NCI-H1930 (cell line): ENCODE measurements at regions not wholly inside any gene's neighbourhood (a gene's known extent, or its start where the extent isn't known, plus 50 kb on each side); places are given as distances from the start of the nearest gene placed in this dataset.

Experiments
- DNase-seq, 2 experiments: peaks; one replicate each; lab custom pipeline; 2025; lab: John Stamatoyannopoulos, UW

DNA sequence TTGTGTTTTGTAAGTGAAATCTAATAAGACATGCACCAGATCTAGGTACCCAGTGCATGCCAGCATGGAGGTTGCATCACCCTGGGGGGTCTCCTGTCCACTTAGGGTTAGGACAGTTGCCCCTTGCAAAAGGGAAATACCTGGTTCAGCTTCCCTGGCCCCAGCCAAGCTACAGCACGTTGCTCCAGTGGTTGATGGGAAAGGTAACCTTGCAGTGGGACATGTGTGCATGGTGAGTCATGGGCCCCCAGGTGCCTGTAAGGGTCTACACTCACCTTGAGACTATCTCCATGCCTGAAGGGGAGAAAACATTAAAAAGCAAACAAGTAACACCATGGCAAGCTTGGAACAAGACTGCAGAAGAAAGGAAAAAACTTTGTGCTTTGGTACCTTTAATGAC lies 143.9 kb downstream of the LSM5 start:
- DNase-seq = no peak

DNA sequence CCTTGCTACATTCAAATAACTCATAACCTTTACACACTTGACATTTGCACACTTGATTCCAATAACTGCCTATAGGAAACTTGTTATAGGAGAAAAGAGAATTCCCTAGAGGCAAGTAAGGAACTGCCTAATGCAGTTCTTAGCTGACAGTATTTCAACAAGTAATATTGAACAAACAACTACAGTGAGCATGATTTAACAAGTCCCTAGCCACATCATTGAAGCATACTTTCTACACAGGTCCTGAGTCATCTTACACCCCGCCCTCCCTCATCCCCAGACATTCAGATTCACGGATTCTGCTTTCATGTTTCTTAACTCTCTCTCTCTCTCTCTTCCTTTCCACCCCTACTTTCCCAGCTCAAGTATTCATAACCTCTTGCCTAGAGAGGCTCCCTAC lies 153.5 kb downstream of the LSM5 start:
- DNase-seq = no peak

GRCh38 chr7:32335107-32335506 lies 155.1 kb downstream of the LSM5 start:
- no peak for DNase-seq

GRCh38 chr7:32330602-32331001 lies 159.6 kb downstream of the LSM5 start:
- no peak for DNase-seq

DNA sequence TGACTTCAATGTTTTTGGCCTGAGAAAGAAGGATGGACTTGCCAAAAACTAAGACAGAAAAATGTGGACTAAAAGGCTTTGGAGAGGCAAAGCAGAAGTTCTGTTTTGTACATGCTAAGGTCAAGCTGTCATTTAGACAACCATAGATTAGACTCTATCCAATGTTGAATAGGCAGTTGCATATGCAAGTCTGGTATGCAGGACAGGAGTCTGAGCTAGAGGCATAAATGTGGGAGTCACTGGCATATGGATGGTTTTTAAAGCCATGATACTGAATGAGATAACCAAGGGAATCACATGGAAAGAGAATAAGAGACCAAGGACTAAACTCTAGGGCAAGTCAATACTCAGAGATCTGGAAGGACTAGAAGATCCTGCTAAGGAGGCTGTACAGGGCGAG lies 164.1 kb downstream of the LSM5 start:
- DNase-seq = no peak

DNA sequence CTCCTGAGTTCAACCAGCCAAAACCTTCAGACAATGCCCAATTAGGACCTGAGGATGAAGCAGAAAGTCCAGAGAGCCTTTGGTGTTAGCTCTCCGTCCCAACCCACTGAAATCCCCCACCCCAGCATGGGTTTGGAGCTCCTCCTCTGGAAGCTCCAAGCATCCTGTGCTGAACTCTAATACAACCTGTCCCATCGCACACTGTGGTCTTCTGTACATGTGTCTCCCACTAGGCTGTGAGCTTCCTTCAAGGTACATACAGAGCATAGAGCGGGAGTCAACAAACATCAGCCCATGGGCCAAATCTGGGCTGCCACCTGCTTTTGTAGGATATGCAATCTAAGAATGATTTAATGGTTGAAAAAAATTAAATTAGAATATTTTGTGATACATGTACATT lies 166.5 kb downstream of the LSM5 start:
- no peak for DNase-seq

DNA sequence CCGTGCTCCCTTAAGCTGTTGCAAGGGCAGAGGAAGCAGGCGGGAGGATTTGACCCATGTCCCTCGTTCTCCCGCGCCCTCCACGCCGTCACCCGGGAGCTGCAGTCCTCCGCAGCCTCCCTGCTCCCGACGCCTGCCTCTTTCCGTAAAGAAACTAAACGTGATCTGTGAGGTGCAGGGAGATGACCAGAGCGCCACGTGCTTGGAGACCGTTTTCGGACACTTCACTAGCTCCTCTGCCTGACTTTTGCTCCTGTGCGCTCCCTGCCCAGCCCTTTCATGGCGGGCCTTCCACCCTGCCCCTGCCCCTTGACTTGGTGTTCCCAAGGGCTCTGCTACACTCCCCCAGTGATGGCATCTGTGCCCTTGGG lies 171.2 kb downstream of the LSM5 start:
- no peak for DNase-seq

DNA sequence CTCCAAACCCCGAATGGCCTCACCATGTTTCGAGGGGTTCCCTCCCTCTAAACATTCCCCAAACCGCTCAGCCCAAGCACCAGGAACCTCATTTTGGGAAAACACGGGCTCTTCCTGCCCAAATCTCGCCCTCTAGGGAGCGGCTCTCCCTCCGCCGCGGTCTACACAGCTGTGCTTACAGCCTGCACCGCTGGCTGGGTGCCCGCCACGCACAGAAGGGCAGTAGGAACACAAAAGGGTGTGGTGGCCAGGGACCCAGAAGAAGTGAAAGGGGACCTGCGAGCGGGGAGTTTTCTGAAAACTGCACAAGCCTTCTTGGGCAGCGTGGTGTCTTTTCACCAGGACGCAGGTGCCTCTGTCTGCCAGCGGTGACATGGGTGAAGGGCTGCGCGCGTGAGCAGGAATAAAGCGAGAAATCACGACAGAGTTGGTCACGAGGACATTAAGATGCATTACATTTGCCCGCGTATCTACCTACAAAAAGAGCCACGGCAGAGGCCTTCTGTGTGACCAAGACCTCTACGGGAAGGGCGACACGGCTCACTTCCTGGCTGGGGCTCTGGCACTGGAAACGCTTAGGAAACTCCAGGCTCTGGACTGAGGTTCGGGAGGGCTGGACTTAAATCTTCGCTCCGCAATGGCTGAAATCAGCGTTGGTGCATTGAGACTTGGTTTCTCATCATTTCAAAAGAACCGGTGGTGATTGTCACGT lies 171.7 kb downstream of the LSM5 start:
- DNase-seq = no peak

- no peak for DNase-seq
These were observed 173.3 kb downstream of the LSM5 start for GRCh38 chr7:32316839-32317238.

DNA sequence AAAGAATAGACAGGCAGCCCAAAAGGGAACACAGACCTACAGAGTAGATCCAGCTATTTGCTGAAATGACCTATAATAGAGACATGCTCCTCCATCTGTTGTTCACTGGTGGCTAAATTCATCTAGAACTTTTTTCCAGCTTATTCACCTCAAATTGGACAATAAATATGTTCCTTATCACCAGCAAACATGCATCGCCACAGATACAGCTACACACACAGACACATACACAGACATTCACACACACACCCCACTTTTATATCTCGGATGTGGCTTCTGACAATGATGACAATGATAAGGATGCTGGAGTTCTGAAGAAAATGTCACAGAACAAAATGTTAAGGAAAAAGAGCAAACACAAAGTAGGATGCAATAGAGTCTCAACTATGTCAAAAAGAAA lies 175.4 kb downstream of the LSM5 start:
- no peak for DNase-seq

DNA sequence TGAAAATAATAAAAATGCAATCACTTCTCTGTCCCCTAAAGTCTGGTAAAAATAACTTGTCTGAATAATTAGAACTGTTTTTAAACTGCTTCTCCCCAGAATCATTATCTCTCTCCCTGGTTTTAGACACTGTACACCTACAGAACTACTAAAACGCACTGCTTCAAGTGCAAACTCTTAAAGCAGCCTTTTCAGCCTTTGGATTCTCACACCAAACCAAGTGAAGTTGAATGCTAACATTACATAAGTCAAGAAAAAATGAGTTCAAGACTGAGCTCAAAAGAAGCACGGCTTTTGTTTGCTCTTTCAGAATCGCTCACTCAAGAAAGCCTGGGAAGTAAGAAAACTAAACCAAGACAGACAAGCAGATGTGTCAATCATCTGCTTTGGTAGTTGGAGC lies 188.8 kb downstream of the LSM5 start:
- no peak for DNase-seq

DNA sequence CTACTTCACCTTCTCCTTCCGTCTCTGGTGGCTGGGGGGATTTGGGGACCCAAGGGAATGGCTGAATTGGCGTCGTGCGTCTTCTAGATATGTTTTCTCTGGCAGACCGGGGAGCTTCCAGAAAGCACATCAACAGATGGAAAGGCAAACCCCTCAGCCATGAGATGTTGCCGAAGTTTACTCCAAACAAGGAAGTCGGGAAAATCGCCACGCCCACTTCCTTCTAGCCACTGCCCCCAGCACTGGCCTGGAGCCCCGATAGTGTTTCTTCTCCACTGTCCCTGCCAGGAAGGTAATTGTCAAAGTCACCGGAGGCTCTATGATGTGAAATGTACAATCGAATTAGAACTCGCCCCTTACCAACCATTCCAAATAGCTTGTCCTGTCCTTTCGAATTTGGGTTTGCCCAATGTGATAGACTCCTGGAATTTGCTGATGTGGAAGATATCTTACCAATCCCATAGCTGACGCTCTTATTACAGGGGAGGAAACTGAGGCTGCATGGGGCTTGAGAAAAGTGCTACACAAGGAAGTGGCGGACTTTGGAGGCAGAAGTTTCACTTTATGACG lies 191.0 kb downstream of the LSM5 start:
- no peak for DNase-seq

GRCh38 chr7:32298408-32299132 lies 191.6 kb downstream of the LSM5 start:
- no peak for DNase-seq

DNA sequence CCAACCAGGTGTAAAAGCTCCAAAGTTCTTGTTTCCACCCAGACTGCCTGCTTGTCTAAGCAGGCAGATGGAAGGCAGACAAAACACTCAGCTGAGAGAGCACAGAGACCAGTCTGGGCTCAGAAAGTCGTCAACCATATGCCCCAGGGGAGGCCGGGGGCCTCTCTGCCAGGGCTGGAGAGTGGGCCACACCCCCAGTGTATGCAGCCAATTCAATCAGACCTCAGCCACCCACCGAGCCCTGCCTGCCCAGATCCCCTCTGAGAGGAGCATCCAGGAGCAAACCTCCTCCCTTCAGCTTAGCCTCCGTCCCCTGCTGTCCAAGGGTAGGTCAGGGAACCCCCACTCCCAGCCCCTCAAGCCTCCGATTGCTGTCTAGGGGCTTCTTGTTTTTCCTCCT lies 196.3 kb downstream of the LSM5 start:
- no peak for DNase-seq

- no peak for DNase-seq
These were observed 200.3 kb downstream of the LSM5 start for GRCh38 chr7:32289651-32290414.

DNA sequence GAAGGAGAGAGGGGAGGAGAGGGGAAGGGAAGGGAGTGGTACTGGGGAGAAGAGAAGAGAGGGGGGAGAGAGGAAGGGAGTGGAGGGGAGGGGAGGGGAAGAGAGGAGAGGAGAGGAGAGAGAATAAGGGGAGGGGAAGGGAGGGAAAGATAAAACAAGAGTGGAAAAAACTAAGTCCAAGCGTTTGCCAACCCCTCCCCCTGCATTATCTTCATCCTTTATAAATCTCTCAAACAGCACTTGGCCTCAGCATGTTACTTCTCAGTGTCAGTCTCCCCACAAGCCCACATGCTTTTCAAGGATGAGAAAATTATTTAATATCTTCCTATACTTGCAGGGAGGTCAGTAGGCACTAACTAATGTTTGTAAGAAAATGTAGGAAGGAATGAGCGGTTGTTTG lies 204.5 kb downstream of the LSM5 start:
- no peak for DNase-seq

GRCh38 chr7:32283546-32283945 lies 206.6 kb downstream of the LSM5 start:
- no peak for DNase-seq

- no peak for DNase-seq
These were observed 209.3 kb upstream of the PDE1C start for GRCh38 chr7:32279500-32279899.

GRCh38 chr7:32275216-32276009 lies 205.2 kb upstream of the PDE1C start:
- DNase-seq = no peak

GRCh38 chr7:32273297-32273696 lies 203.1 kb upstream of the PDE1C start:
- DNase-seq = no peak

DNA sequence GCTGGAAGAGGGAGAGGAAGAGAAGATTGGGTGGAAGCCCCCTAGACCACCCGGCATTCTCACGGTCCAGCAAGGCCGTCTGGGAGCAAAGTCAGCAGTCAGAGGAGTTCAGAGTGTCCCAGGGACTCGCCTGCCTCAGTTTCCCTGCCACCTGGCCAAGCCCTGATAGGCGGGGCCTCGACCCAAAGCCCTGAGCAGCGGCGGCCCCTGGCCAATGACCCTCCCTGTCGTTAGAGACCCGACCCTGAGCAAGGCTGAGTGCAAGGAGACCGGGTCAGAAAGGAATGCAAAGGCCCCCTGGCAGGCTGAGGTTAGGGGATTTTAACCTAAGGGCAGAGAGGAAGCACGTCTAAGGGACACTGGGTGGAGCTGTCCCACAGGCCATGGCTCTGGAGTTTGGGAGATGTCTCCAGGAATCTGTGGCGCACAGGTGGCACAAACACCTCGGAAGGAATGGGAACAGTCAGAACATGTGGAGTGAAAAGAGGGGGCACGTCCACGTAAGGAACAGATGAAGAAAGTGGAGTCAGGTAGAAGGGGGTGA lies 196.8 kb upstream of the PDE1C start:
- no peak for DNase-seq
